ENCODE measurements at regions not wholly inside any gene's neighbourhood (a gene's known extent, or its start where the extent isn't known, plus 50 kb on each side); places are given as distances from the start of the nearest gene placed in this dataset.

GRCh38 chr14:58794993-58795762 lies 157.4 kb downstream of the DACT1 start:
- Mint-ChIP-seq H3K36me3 (no peaks in the 10 kb centered on the region), H3K27ac (no peak overlapping the region), H3K9me3 (no peaks in the 10 kb centered on the region; the same call in 1 of the 2 replicates), H3K27me3 (ENCODE audit: low read depth) (no peaks in the 10 kb centered on the region; the same call in 1 of the 2 replicates), H3K4me3 (no peak overlapping the region), H3K4me1 (no peaks in the 10 kb centered on the region)
- CTCF ChIA-PET = no interaction called here
- no peak for TF ChIP-seq ZNF423 (CRISPR knock-in tag; IDR thresholded peaks at IDR 0.05)
- no peak for TF ChIP-seq SP1 (CRISPR knock-in tag; conservative IDR thresholded peaks at IDR 0.05)
- no peak for TF ChIP-seq TEAD4 (CRISPR knock-in tag; IDR thresholded peaks at IDR 0.05)
- TF ChIP-seq STAT6 (CRISPR knock-in tag; conservative IDR thresholded peaks at IDR 0.05; ENCODE audit: low read depth) = no peak
- no peak for TF ChIP-seq RORB (CRISPR knock-in tag; IDR thresholded peaks at IDR 0.05)
- TF ChIP-seq MAX (CRISPR knock-in tag; IDR thresholded peaks at IDR 0.05) = no peak
- no peak for TF ChIP-seq USF2 (CRISPR knock-in tag; IDR thresholded peaks at IDR 0.05)
- DNase-seq (ENCODE audit: low spot score) (no peak), ATAC-seq (no peak)
- POLR2A ChIA-PET = no interaction called here

GRCh38 chr14:58796242-58797009 lies 158.7 kb downstream of the DACT1 start:
- no peak overlapping the region for H3K4me3 Mint-ChIP-seq
- TF ChIP-seq CREB1 (CRISPR knock-in tag; IDR thresholded peaks at IDR 0.05) (no peak), E2F5 (CRISPR knock-in tag; IDR thresholded peaks at IDR 0.05) (no peak), NR2C2 (CRISPR knock-in tag; IDR thresholded peaks at IDR 0.05) (no peak), ETV6 (CRISPR knock-in tag; IDR thresholded peaks at IDR 0.05) (no peak), FOXP4 (CRISPR knock-in tag; IDR thresholded peaks at IDR 0.05) (no peak), OVOL2 (CRISPR knock-in tag; IDR thresholded peaks at IDR 0.05; ENCODE audit: borderline replicate concordance) (no peak), ZNF232 (CRISPR knock-in tag; IDR thresholded peaks at IDR 0.05) (no peak), RELA (CRISPR knock-in tag; IDR thresholded peaks at IDR 0.05; ENCODE audit: borderline replicate concordance) (no peak), NFATC4 (CRISPR knock-in tag; IDR thresholded peaks at IDR 0.05) (no peak), TEAD4 (CRISPR knock-in tag; IDR thresholded peaks at IDR 0.05) (no peak), ELF4 (CRISPR knock-in tag; IDR thresholded peaks at IDR 0.05; ENCODE audit: low read depth) (no peak)
- H3K27me3 Mint-ChIP-seq (ENCODE audit: low read depth) = no peaks in the 10 kb centered on the region; the same call in 1 of the 2 replicates
- H3K36me3 Mint-ChIP-seq = no peaks in the 10 kb centered on the region
- H3K27ac Mint-ChIP-seq = no peak overlapping the region
- no peaks in the 10 kb centered on the region for H3K9me3 Mint-ChIP-seq
- ChIA-PET POLR2A (interaction anchor here (0.7 kb wide), 2 partner anchors 151 to 291 kb away, joined by 3 read pairs; no protein-coding TSS in a partner anchor), CTCF (interaction anchor here (0.8 to 1.7 kb wide), 2 partner anchors 30 to 224 kb away, joined by 4 to 5 read pairs; no protein-coding TSS in a partner anchor)
- no peak for ATAC-seq
- no peak for DNase-seq (ENCODE audit: low spot score)
- no peaks in the 10 kb centered on the region for H3K4me1 Mint-ChIP-seq
